GM21390 (cell line): ENCODE measurements at regions not wholly inside any gene's neighbourhood (a gene's known extent, or its start where the extent isn't known, plus 50 kb on each side); places are given as distances from the start of the nearest gene placed in this dataset.
"Not testable (repeated sequence)": the region's sequence is repeated elsewhere in the genome, so short reads cannot be mapped to it uniquely, and the experiment has no call there.

Experiments used
- ATAC-seq: cut with Tn5 transposase; IDR thresholded peaks from one replicate; pipeline ENCODE4 v1.9.1; 2021; ENCODE audit not compliant: unreplicated experiment

- ATAC-seq: no peak
Measured at GRCh38 chr6:140379919-140380318, 1005.5 kb upstream of the CITED2 start.

GRCh38 chr6:140376209-140376608, 1001.8 kb upstream of the CITED2 start:
- no peak for ATAC-seq

GRCh38 chr6:140373728-140374127, 999.3 kb upstream of the CITED2 start:
- ATAC-seq: not testable (repeated sequence)

GRCh38 chr6:140372064-140372463, 997.6 kb upstream of the CITED2 start:
- no peak for ATAC-seq

- ATAC-seq: no peak
Measured at GRCh38 chr6:140370976-140371870, 996.8 kb upstream of the CITED2 start.

- no peak for ATAC-seq
Measured at GRCh38 chr6:140370441-140370840, 996.0 kb upstream of the CITED2 start.

GRCh38 chr6:140366991-140367390, 992.5 kb upstream of the CITED2 start:
- ATAC-seq: no peak

GRCh38 chr6:140364916-140365315, 990.5 kb upstream of the CITED2 start:
- ATAC-seq: no peak

- ATAC-seq: no peak
Measured at GRCh38 chr6:140360651-140361050, 986.2 kb upstream of the CITED2 start.

- no peak for ATAC-seq
Measured at GRCh38 chr6:140355476-140355875, 981.0 kb upstream of the CITED2 start.

- ATAC-seq: no peak
Measured at GRCh38 chr6:140354296-140354695, 979.8 kb upstream of the CITED2 start.

GRCh38 chr6:140353536-140353935, 979.1 kb upstream of the CITED2 start:
- ATAC-seq: no peak

- ATAC-seq: no peak
Measured at GRCh38 chr6:140346428-140346827, 972.0 kb upstream of the CITED2 start.

GRCh38 chr6:140345935-140346334, 971.5 kb upstream of the CITED2 start:
- ATAC-seq: no peak

- ATAC-seq: no peak
Measured at GRCh38 chr6:140344142-140344913, 969.9 kb upstream of the CITED2 start.

- no peak for ATAC-seq
Measured at GRCh38 chr6:140343128-140343527, 968.7 kb upstream of the CITED2 start.

- ATAC-seq: no peak
Measured at GRCh38 chr6:140341272-140341671, 966.8 kb upstream of the CITED2 start.

GRCh38 chr6:140340795-140341194, 966.3 kb upstream of the CITED2 start:
- no peak for ATAC-seq

- not testable (repeated sequence) for ATAC-seq
Measured at GRCh38 chr6:140339084-140339483, 964.6 kb upstream of the CITED2 start.

GRCh38 chr6:140321891-140322290, 947.4 kb upstream of the CITED2 start:
- ATAC-seq: no peak

- ATAC-seq: no peak
Measured at GRCh38 chr6:140320081-140321080, 945.9 kb upstream of the CITED2 start.
